RWPE1 (cell line): ENCODE measurements at regions not wholly inside any gene's neighbourhood (a gene's known extent, or its start where the extent isn't known, plus 50 kb on each side); places are given as distances from the start of the nearest gene placed in this dataset.
"Not testable (repeated sequence)": the region's sequence is repeated elsewhere in the genome, so short reads cannot be mapped to it uniquely, and the experiment has no call there.

Experiments used
- CTCF ChIA-PET: fragments of 350-600 bp; sonication (Branson Sonifier 250); formaldehyde crosslinking; extraction: SDS; loops from one replicate; lab custom pipeline; 2021; lab: Yijun Ruan, JAX
- POLR2A ChIA-PET: fragments of 400-600 bp; formaldehyde crosslinking; extraction: SDS; loops from one replicate; lab custom pipeline; 2020; ENCODE audit warnings: antibody characterized with exemption; ENCODE audit not compliant: low non-redundant PET; lab: Yijun Ruan, JAX
- DNase-seq: peaks from one replicate; pipeline ENCODE4 v3.0.0; 2012; ENCODE audit warnings: low spot score
- H3K27ac ChIP-seq: fragments of 450-650 bp; 2 replicates; pipeline ENCODE4 v1.5.1; 2017
- CTCF ChIP-seq: fragments of 450-650 bp; conservative IDR thresholded peaks from 2 replicates; pipeline ENCODE4 v1.5.1; 2017; ENCODE audit warnings: low read depth, mild to moderate bottlenecking

GRCh38 chr1:200257235-200257634 is 152.6 kb downstream of the ZNF281 start:
- no peak for DNase-seq
- ChIA-PET CTCF (interaction anchor here (0.6 to 1.0 kb wide), 2 partner anchors 36 to 298 kb away, joined by 3 to 4 read pairs; no protein-coding TSS in a partner anchor), POLR2A (no interaction called here)
- H3K27ac ChIP-seq = no peak overlapping the region
- TF ChIP-seq CTCF = no peak

- CTCF ChIA-PET = interaction anchor here (1.2 kb wide), 1 partner anchor 22 kb away, joined by 4 read pairs; no protein-coding TSS in a partner anchor
- DNase-seq, H3K27ac ChIP-seq, POLR2A ChIA-PET: not testable (repeated sequence)
Observed at GRCh38 chr1:200254602-200255001, 155.2 kb downstream of the ZNF281 start.

GRCh38 chr1:200253774-200254495 is 155.9 kb downstream of the ZNF281 start:
- no peak for DNase-seq
- ChIA-PET POLR2A (no interaction called here), CTCF (interaction anchor here (0.6 to 1.2 kb wide), 2 partner anchors 22 to 677 kb away, joined by 3 to 4 read pairs; no protein-coding TSS in a partner anchor)
- no peak for TF ChIP-seq CTCF
- no peak overlapping the region for H3K27ac ChIP-seq

GRCh38 chr1:200252531-200252930 is 157.3 kb downstream of the ZNF281 start:
- TF ChIP-seq CTCF = no peak
- CTCF ChIA-PET = interaction anchor here (0.5 to 0.6 kb wide), 3 partner anchors 55 to 272 kb away, joined by 3 to 4 read pairs (median 4); no protein-coding TSS in a partner anchor

GRCh38 chr1:200250469-200250868 is 159.4 kb downstream of the ZNF281 start:
- no peak for TF ChIP-seq CTCF
- POLR2A ChIA-PET = no interaction called here
- no peak for DNase-seq
- CTCF ChIA-PET = interaction anchor here (0.7 kb wide), 1 partner anchor 360 kb away, joined by 4 read pairs; no protein-coding TSS in a partner anchor
- no peak overlapping the region for H3K27ac ChIP-seq

More at GRCh38 chr1:200252531-200252930, 157.3 kb downstream of the ZNF281 start:
- POLR2A ChIA-PET = no interaction called here
- DNase-seq = no peak
- no peak overlapping the region for H3K27ac ChIP-seq

- ChIA-PET POLR2A (no interaction called here), CTCF (interaction anchor here (1.0 kb wide), 1 partner anchor 9 kb away, joined by 3 read pairs; no protein-coding TSS in a partner anchor)
- TF ChIP-seq CTCF = no peak
- DNase-seq = no peak
- no peak overlapping the region for H3K27ac ChIP-seq
Observed at GRCh38 chr1:200248541-200248940, 161.3 kb downstream of the ZNF281 start.

GRCh38 chr1:200247518-200247917 is 162.3 kb downstream of the ZNF281 start:
- ChIA-PET POLR2A (no interaction called here), CTCF (no interaction called here)
- DNase-seq = no peak
- no peak for TF ChIP-seq CTCF
- H3K27ac ChIP-seq = no peak overlapping the region
